NCI-H460 (cell line): ENCODE measurements at regions not wholly inside any gene's neighbourhood (a gene's known extent, or its start where the extent isn't known, plus 50 kb on each side); places are given as distances from the start of the nearest gene placed in this dataset.
"Not testable (repeated sequence)": the region's sequence is repeated elsewhere in the genome, so short reads cannot be mapped to it uniquely, and the experiment has no call there.

Experiments used
- DNase-seq: peaks from one replicate; pipeline ENCODE4 v3.0.0-alpha.2; 2016; ENCODE audit warnings: low read depth; ENCODE audit errors: extremely low read depth

- no peak for DNase-seq
Measured at GRCh38 chr2:187078297-187078696, 229.3 kb upstream of the ZSWIM2 start.

GRCh38 chr2:187075671-187076070 lies 226.7 kb upstream of the ZSWIM2 start:
- DNase-seq: no peak

- no peak for DNase-seq
Measured at GRCh38 chr2:187075199-187075635, 226.2 kb upstream of the ZSWIM2 start.

- no peak for DNase-seq
Measured at GRCh38 chr2:187058198-187058597, 209.2 kb upstream of the ZSWIM2 start.

- no peak for DNase-seq
Measured at GRCh38 chr2:187057466-187057865, 208.5 kb upstream of the ZSWIM2 start.

GRCh38 chr2:187056416-187057334 lies 207.7 kb upstream of the ZSWIM2 start:
- no peak for DNase-seq

- DNase-seq: no peak
Measured at GRCh38 chr2:187055463-187055862, 206.5 kb upstream of the ZSWIM2 start.

- no peak for DNase-seq
Measured at GRCh38 chr2:187054501-187055319, 205.7 kb upstream of the ZSWIM2 start.

GRCh38 chr2:187051350-187051749 lies 202.4 kb upstream of the ZSWIM2 start:
- no peak for DNase-seq

- DNase-seq: no peak
Measured at GRCh38 chr2:187050409-187050998, 201.5 kb upstream of the ZSWIM2 start.

- DNase-seq: no peak
Measured at GRCh38 chr2:187037310-187037709, 188.3 kb upstream of the ZSWIM2 start.

GRCh38 chr2:187034434-187034833 lies 185.5 kb upstream of the ZSWIM2 start:
- DNase-seq: no peak

GRCh38 chr2:187024739-187025138 lies 175.8 kb upstream of the ZSWIM2 start:
- DNase-seq: no peak

- not testable (repeated sequence) for DNase-seq
Measured at GRCh38 chr2:187023996-187024395, 175.0 kb upstream of the ZSWIM2 start.

GRCh38 chr2:187017438-187017837 lies 168.5 kb upstream of the ZSWIM2 start:
- no peak for DNase-seq

GRCh38 chr2:187013058-187013457 lies 164.1 kb upstream of the ZSWIM2 start:
- no peak for DNase-seq

- DNase-seq: no peak
Measured at GRCh38 chr2:187011206-187011832, 162.3 kb upstream of the ZSWIM2 start.

GRCh38 chr2:187009483-187010239 lies 160.7 kb upstream of the ZSWIM2 start:
- DNase-seq: no peak

- no peak for DNase-seq
Measured at GRCh38 chr2:187008111-187008510, 159.1 kb upstream of the ZSWIM2 start.

- no peak for DNase-seq
Measured at GRCh38 chr2:187003611-187004010, 154.6 kb upstream of the ZSWIM2 start.
